ENCODE measurements at regions not wholly inside any gene's neighbourhood (a gene's known extent, or its start where the extent isn't known, plus 50 kb on each side); places are given as distances from the start of the nearest gene placed in this dataset.

DNA sequence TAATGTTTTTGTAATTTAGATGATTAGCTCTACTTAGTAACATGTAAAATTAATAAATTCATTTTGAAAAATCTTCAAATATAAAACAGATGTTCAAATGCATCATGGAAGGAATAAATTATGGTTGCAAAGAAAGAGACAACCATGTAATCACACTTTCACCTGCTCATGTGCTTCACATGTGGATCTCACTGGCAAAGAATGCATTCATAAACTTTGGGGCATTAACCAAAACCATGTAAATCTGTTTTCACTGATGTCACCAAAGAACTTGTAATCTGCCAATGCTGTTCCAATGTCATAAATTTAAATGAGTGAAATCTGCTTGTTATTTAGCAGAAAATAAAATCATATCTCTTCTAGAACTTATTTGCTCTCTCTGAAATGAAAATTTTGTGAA is 142.7 kb downstream of the TENT5A start (continued):
- TF ChIP-seq, protein P1, sequence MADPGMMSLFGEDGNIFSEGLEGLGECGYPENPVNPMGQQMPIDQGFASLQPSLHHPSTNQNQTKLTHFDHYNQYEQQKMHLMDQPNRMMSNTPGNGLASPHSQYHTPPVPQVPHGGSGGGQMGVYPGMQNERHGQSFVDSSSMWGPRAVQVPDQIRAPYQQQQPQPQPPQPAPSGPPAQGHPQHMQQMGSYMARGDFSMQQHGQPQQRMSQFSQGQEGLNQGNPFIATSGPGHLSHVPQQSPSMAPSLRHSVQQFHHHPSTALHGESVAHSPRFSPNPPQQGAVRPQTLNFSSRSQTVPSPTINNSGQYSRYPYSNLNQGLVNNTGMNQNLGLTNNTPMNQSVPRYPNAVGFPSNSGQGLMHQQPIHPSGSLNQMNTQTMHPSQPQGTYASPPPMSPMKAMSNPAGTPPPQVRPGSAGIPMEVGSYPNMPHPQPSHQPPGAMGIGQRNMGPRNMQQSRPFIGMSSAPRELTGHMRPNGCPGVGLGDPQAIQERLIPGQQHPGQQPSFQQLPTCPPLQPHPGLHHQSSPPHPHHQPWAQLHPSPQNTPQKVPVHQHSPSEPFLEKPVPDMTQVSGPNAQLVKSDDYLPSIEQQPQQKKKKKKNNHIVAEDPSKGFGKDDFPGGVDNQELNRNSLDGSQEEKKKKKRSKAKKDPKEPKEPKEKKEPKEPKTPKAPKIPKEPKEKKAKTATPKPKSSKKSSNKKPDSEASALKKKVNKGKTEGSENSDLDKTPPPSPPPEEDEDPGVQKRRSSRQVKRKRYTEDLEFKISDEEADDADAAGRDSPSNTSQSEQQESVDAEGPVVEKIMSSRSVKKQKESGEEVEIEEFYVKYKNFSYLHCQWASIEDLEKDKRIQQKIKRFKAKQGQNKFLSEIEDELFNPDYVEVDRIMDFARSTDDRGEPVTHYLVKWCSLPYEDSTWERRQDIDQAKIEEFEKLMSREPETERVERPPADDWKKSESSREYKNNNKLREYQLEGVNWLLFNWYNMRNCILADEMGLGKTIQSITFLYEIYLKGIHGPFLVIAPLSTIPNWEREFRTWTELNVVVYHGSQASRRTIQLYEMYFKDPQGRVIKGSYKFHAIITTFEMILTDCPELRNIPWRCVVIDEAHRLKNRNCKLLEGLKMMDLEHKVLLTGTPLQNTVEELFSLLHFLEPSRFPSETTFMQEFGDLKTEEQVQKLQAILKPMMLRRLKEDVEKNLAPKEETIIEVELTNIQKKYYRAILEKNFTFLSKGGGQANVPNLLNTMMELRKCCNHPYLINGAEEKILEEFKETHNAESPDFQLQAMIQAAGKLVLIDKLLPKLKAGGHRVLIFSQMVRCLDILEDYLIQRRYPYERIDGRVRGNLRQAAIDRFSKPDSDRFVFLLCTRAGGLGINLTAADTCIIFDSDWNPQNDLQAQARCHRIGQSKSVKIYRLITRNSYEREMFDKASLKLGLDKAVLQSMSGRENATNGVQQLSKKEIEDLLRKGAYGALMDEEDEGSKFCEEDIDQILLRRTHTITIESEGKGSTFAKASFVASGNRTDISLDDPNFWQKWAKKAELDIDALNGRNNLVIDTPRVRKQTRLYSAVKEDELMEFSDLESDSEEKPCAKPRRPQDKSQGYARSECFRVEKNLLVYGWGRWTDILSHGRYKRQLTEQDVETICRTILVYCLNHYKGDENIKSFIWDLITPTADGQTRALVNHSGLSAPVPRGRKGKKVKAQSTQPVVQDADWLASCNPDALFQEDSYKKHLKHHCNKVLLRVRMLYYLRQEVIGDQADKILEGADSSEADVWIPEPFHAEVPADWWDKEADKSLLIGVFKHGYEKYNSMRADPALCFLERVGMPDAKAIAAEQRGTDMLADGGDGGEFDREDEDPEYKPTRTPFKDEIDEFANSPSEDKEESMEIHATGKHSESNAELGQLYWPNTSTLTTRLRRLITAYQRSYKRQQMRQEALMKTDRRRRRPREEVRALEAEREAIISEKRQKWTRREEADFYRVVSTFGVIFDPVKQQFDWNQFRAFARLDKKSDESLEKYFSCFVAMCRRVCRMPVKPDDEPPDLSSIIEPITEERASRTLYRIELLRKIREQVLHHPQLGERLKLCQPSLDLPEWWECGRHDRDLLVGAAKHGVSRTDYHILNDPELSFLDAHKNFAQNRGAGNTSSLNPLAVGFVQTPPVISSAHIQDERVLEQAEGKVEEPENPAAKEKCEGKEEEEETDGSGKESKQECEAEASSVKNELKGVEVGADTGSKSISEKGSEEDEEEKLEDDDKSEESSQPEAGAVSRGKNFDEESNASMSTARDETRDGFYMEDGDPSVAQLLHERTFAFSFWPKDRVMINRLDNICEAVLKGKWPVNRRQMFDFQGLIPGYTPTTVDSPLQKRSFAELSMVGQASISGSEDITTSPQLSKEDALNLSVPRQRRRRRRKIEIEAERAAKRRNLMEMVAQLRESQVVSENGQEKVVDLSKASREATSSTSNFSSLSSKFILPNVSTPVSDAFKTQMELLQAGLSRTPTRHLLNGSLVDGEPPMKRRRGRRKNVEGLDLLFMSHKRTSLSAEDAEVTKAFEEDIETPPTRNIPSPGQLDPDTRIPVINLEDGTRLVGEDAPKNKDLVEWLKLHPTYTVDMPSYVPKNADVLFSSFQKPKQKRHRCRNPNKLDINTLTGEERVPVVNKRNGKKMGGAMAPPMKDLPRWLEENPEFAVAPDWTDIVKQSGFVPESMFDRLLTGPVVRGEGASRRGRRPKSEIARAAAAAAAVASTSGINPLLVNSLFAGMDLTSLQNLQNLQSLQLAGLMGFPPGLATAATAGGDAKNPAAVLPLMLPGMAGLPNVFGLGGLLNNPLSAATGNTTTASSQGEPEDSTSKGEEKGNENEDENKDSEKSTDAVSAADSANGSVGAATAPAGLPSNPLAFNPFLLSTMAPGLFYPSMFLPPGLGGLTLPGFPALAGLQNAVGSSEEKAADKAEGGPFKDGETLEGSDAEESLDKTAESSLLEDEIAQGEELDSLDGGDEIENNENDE (IDR thresholded peaks at IDR 0.05; ENCODE audit: insufficient replicate concordance, low read length) = no peak
- TF ChIP-seq POLR2A (IDR thresholded peaks at IDR 0.05; ENCODE audit: control extremely low read depth in 1 of 2, low read depth in 2 of 2, low read length in 2 of 2) (no peak), TBP (IDR thresholded peaks at IDR 0.05; ENCODE audit: low read depth, low read length) (no peak), SUZ12 (IDR thresholded peaks at IDR 0.05; ENCODE audit: low read length) (no peak), CEBPB (IDR thresholded peaks at IDR 0.05; ENCODE audit: low read depth, low read length) (no peak), ASH2L (IDR thresholded peaks at IDR 0.05; ENCODE audit: low read length) (no peak), POLR2AphosphoS5 (IDR thresholded peaks at IDR 0.05; ENCODE audit: low read depth, low read length) (no peak)

All from H1 (cell line).